ENCODE measurements at regions not wholly inside any gene's neighbourhood (a gene's known extent, or its start where the extent isn't known, plus 50 kb on each side); places are given as distances from the start of the nearest gene placed in this dataset.
A peak's percentile ranks its signal among the peaks of the same experiment; 100 is the strongest.

- CTCF ChIA-PET = interaction anchor here (0.6 kb wide), 1 partner anchor 39 kb away, joined by 5 read pairs; no protein-coding TSS in a partner anchor
- intact Hi-C loops (cut with micrococcal nuclease; ENCODE audit: unreplicated experiment) = no loop called here
Observed at GRCh38 chr13:48772908-48773307, 119.2 kb downstream of the CYSLTR2 start.

GRCh38 chr13:48773531-48774275 lies 120.0 kb downstream of the CYSLTR2 start:
- no TSS peak for BruUV-seq (replicated peaks)

More at GRCh38 chr13:48772908-48773307, 119.2 kb downstream of the CYSLTR2 start:
- H3K4me1 ChIP-seq (ENCODE audit: insufficient read depth, low read length, poor library complexity, severe bottlenecking) = no peaks in the 10 kb centered on the region
- H3K9me3 ChIP-seq (ENCODE audit: low read depth, low read length, poor library complexity, severe bottlenecking) = no peaks in the 10 kb centered on the region
- H3K4me3 ChIP-seq (ENCODE audit: low read depth, low read length, poor library complexity, severe bottlenecking) = no peak overlapping the region
- POLR2A ChIA-PET (ENCODE audit: low non-redundant PET) = no interaction called here
- no peak overlapping the region for H3K27ac ChIP-seq (ENCODE audit: low read depth, low read length, poor library complexity, severe bottlenecking)
- no peaks in the 10 kb centered on the region for H3K36me3 ChIP-seq (ENCODE audit: insufficient read depth, low read length, poor library complexity, severe bottlenecking)
- no peaks in the 10 kb centered on the region for H3K27me3 ChIP-seq (replicated peaks; ENCODE audit: insufficient read depth, low read depth, low read length, poor library complexity)
- no peak for TF ChIP-seq EZH2 (IDR thresholded peaks at IDR 0.05; ENCODE audit: borderline replicate concordance, low read depth, low read length, poor library complexity, severe bottlenecking)
- TF ChIP-seq CTCF (conservative IDR thresholded peaks at IDR 0.05; ENCODE audit: low read depth, low read length) = no peak
- BruUV-seq (replicated peaks) = no TSS peak
- no peak for DNase-seq (ENCODE audit: low spot score)

GRCh38 chr13:48775285-48775684 lies 121.6 kb downstream of the CYSLTR2 start:
- intact Hi-C loops (cut with micrococcal nuclease; ENCODE audit: unreplicated experiment) = no loop called here
- Histone ChIP-seq H3K36me3 (ENCODE audit: insufficient read depth, low read length, poor library complexity, severe bottlenecking) (no peaks in the 10 kb centered on the region), H3K27ac (ENCODE audit: low read depth, low read length, poor library complexity, severe bottlenecking) (no peak overlapping the region), H3K4me1 (ENCODE audit: insufficient read depth, low read length, poor library complexity, severe bottlenecking) (no peaks in the 10 kb centered on the region), H3K27me3 (replicated peaks; ENCODE audit: insufficient read depth, low read depth, low read length, poor library complexity) (no peaks in the 10 kb centered on the region), H3K9me3 (ENCODE audit: low read depth, low read length, poor library complexity, severe bottlenecking) (peaks cover 3% of the 10 kb centered on the region), H3K4me3 (ENCODE audit: low read depth, low read length, poor library complexity, severe bottlenecking) (no peak overlapping the region)
- POLR2A ChIA-PET (ENCODE audit: low non-redundant PET) = no interaction called here
- TF ChIP-seq EZH2 (IDR thresholded peaks at IDR 0.05; ENCODE audit: borderline replicate concordance, low read depth, low read length, poor library complexity, severe bottlenecking) (no peak), CTCF (conservative IDR thresholded peaks at IDR 0.05; ENCODE audit: low read depth, low read length) (no peak)
- no TSS peak for BruUV-seq (replicated peaks)
- no peak for DNase-seq (ENCODE audit: low spot score)
- CTCF ChIA-PET = no interaction called here

More at GRCh38 chr13:48773531-48774275, 120.0 kb downstream of the CYSLTR2 start:
- Histone ChIP-seq H3K9me3 (ENCODE audit: low read depth, low read length, poor library complexity, severe bottlenecking) (no peaks in the 10 kb centered on the region), H3K36me3 (ENCODE audit: insufficient read depth, low read length, poor library complexity, severe bottlenecking) (no peaks in the 10 kb centered on the region), H3K4me1 (ENCODE audit: insufficient read depth, low read length, poor library complexity, severe bottlenecking) (no peaks in the 10 kb centered on the region), H3K27me3 (replicated peaks; ENCODE audit: insufficient read depth, low read depth, low read length, poor library complexity) (no peaks in the 10 kb centered on the region), H3K4me3 (ENCODE audit: low read depth, low read length, poor library complexity, severe bottlenecking) (no peak overlapping the region), H3K27ac (ENCODE audit: low read depth, low read length, poor library complexity, severe bottlenecking) (no peak overlapping the region)
- ChIA-PET POLR2A (ENCODE audit: low non-redundant PET) (no interaction called here), CTCF (no interaction called here)
- DNase-seq (ENCODE audit: low spot score) = no peak
- intact Hi-C loops (cut with micrococcal nuclease; ENCODE audit: unreplicated experiment) = no loop called here
- TF ChIP-seq EZH2 (IDR thresholded peaks at IDR 0.05; ENCODE audit: borderline replicate concordance, low read depth, low read length, poor library complexity, severe bottlenecking) = no peak

- CTCF ChIA-PET = no interaction called here
- DNase-seq (ENCODE audit: low spot score) = peak; percentile 10
Observed at GRCh38 chr13:48775804-48776203, 122.1 kb downstream of the CYSLTR2 start.

More at GRCh38 chr13:48775804-48776203, 122.1 kb downstream of the CYSLTR2 start:
- BruUV-seq (replicated peaks) = no TSS peak
- Histone ChIP-seq H3K4me3 (ENCODE audit: low read depth, low read length, poor library complexity, severe bottlenecking) (no peak overlapping the region), H3K4me1 (ENCODE audit: insufficient read depth, low read length, poor library complexity, severe bottlenecking) (no peaks in the 10 kb centered on the region), H3K36me3 (ENCODE audit: insufficient read depth, low read length, poor library complexity, severe bottlenecking) (no peaks in the 10 kb centered on the region), H3K27ac (ENCODE audit: low read depth, low read length, poor library complexity, severe bottlenecking) (no peak overlapping the region), H3K27me3 (replicated peaks; ENCODE audit: insufficient read depth, low read depth, low read length, poor library complexity) (no peaks in the 10 kb centered on the region), H3K9me3 (ENCODE audit: low read depth, low read length, poor library complexity, severe bottlenecking) (peaks cover 8% of the 10 kb centered on the region)
- no peak for TF ChIP-seq EZH2 (IDR thresholded peaks at IDR 0.05; ENCODE audit: borderline replicate concordance, low read depth, low read length, poor library complexity, severe bottlenecking)
- no peak for TF ChIP-seq CTCF (conservative IDR thresholded peaks at IDR 0.05; ENCODE audit: low read depth, low read length)
- intact Hi-C loops (cut with micrococcal nuclease; ENCODE audit: unreplicated experiment) = no loop called here
- POLR2A ChIA-PET (ENCODE audit: low non-redundant PET) = no interaction called here
